ENCODE measurements at regions not wholly inside any gene's neighbourhood (a gene's known extent, or its start where the extent isn't known, plus 50 kb on each side); places are given as distances from the start of the nearest gene placed in this dataset.

GRCh38 chr6:25105070-25105925 is 169.5 kb upstream of the RIPOR2 start:
- Histone ChIP-seq H3K9ac (ENCODE audit: low read depth in 1 of 3, low read length in 3 of 3) (no peak overlapping the region), H3K9me3 (ENCODE audit: control insufficient read depth in 3 of 3, low read length in 3 of 3) (no peaks in the 10 kb centered on the region), H3K4me1 (ENCODE audit: control insufficient read depth in 3 of 3, insufficient read depth in 3 of 3, low read length in 3 of 3) (no peaks in the 10 kb centered on the region), H3K36me3 (ENCODE audit: control insufficient read depth in 3 of 3, insufficient read depth in 3 of 3, low read length in 3 of 3) (peaks cover 2 to 7% (median 7%) of the 10 kb centered on the region in 3 donors), H3K27me3 (ENCODE audit: control insufficient read depth in 3 of 3, insufficient read depth in 3 of 3, low read length in 3 of 3) (no peaks in the 10 kb centered on the region), H3K27ac (ENCODE audit: low read depth, low read length) (peak overlapping the region; percentile 28), H3K4me3 (ENCODE audit: low read length in 3 of 3) (no peak overlapping the region)

GRCh38 chr6:25107218-25107617 is 171.5 kb upstream of the RIPOR2 start:
- no peaks in the 10 kb centered on the region for H3K4me1 ChIP-seq (ENCODE audit: control insufficient read depth in 3 of 3, insufficient read depth in 3 of 3, low read length in 3 of 3)
- H3K9me3 ChIP-seq (ENCODE audit: control insufficient read depth in 3 of 3, low read length in 3 of 3), result no peaks in the 10 kb centered on the region
- no peaks in the 10 kb centered on the region for H3K27me3 ChIP-seq (ENCODE audit: control insufficient read depth in 3 of 3, insufficient read depth in 3 of 3, low read length in 3 of 3)
- H3K27ac ChIP-seq (ENCODE audit: low read depth, low read length), result no peak overlapping the region
- no peak overlapping the region for H3K9ac ChIP-seq (ENCODE audit: low read depth in 1 of 3, low read length in 3 of 3)
- peaks cover 2 to 7% (median 7%) of the 10 kb centered on the region in 3 donors for H3K36me3 ChIP-seq (ENCODE audit: control insufficient read depth in 3 of 3, insufficient read depth in 3 of 3, low read length in 3 of 3)
- H3K4me3 ChIP-seq (ENCODE audit: low read length in 3 of 3), result no peak overlapping the region

- H3K27ac ChIP-seq (ENCODE audit: low read depth, low read length), result no peak overlapping the region
Measured at GRCh38 chr6:25111782-25112181, 167.4 kb upstream of the CARMIL1 start.

GRCh38 chr6:25112322-25112773 is 166.8 kb upstream of the CARMIL1 start:
- H3K4me3 ChIP-seq (ENCODE audit: low read length in 3 of 3), result no peak overlapping the region
- no peaks in the 10 kb centered on the region for H3K9me3 ChIP-seq (ENCODE audit: control insufficient read depth in 3 of 3, low read length in 3 of 3)
- H3K36me3 ChIP-seq (ENCODE audit: control insufficient read depth in 3 of 3, insufficient read depth in 3 of 3, low read length in 3 of 3), result peaks cover 6 to 10% (median 7%) of the 10 kb centered on the region in 3 donors
- H3K27me3 ChIP-seq (ENCODE audit: control insufficient read depth in 3 of 3, insufficient read depth in 3 of 3, low read length in 3 of 3), result no peaks in the 10 kb centered on the region
- H3K27ac ChIP-seq (ENCODE audit: low read depth, low read length), result no peak overlapping the region
- no peaks in the 10 kb centered on the region for H3K4me1 ChIP-seq (ENCODE audit: control insufficient read depth in 3 of 3, insufficient read depth in 3 of 3, low read length in 3 of 3)
- no peak overlapping the region for H3K9ac ChIP-seq (ENCODE audit: low read depth in 1 of 3, low read length in 3 of 3)

More at GRCh38 chr6:25111782-25112181, 167.4 kb upstream of the CARMIL1 start:
- Histone ChIP-seq H3K4me3 (ENCODE audit: low read length in 3 of 3) (no peak overlapping the region), H3K9me3 (ENCODE audit: control insufficient read depth in 3 of 3, low read length in 3 of 3) (no peaks in the 10 kb centered on the region), H3K4me1 (ENCODE audit: control insufficient read depth in 3 of 3, insufficient read depth in 3 of 3, low read length in 3 of 3) (no peaks in the 10 kb centered on the region), H3K36me3 (ENCODE audit: control insufficient read depth in 3 of 3, insufficient read depth in 3 of 3, low read length in 3 of 3) (peaks cover 6 to 13% (median 7%) of the 10 kb centered on the region in 3 donors), H3K27me3 (ENCODE audit: control insufficient read depth in 3 of 3, insufficient read depth in 3 of 3, low read length in 3 of 3) (no peaks in the 10 kb centered on the region), H3K9ac (ENCODE audit: low read depth in 1 of 3, low read length in 3 of 3) (no peak overlapping the region)

GRCh38 chr6:25113436-25113835 is 165.7 kb upstream of the CARMIL1 start:
- Histone ChIP-seq H3K4me3 (ENCODE audit: low read length in 3 of 3) (no peak overlapping the region), H3K27ac (ENCODE audit: low read depth, low read length) (no peak overlapping the region), H3K9ac (ENCODE audit: low read depth in 1 of 3, low read length in 3 of 3) (no peak overlapping the region), H3K9me3 (ENCODE audit: control insufficient read depth in 3 of 3, low read length in 3 of 3) (no peaks in the 10 kb centered on the region), H3K36me3 (ENCODE audit: control insufficient read depth in 3 of 3, insufficient read depth in 3 of 3, low read length in 3 of 3) (peaks cover under 1 to 7% (median 3%) of the 10 kb centered on the region in 3 donors), H3K27me3 (ENCODE audit: control insufficient read depth in 3 of 3, insufficient read depth in 3 of 3, low read length in 3 of 3) (no peaks in the 10 kb centered on the region), H3K4me1 (ENCODE audit: control insufficient read depth in 3 of 3, insufficient read depth in 3 of 3, low read length in 3 of 3) (no peaks in the 10 kb centered on the region)

- Histone ChIP-seq H3K9me3 (ENCODE audit: control insufficient read depth in 3 of 3, low read length in 3 of 3) (no peaks in the 10 kb centered on the region), H3K27ac (ENCODE audit: low read depth, low read length) (no peak overlapping the region), H3K27me3 (ENCODE audit: control insufficient read depth in 3 of 3, insufficient read depth in 3 of 3, low read length in 3 of 3) (no peaks in the 10 kb centered on the region), H3K9ac (ENCODE audit: low read depth in 1 of 3, low read length in 3 of 3) (no peak overlapping the region), H3K36me3 (ENCODE audit: control insufficient read depth in 3 of 3, insufficient read depth in 3 of 3, low read length in 3 of 3) (peaks cover 0 to 4% (median 3%) of the 10 kb centered on the region in 3 donors), H3K4me3 (ENCODE audit: low read length in 3 of 3) (no peak overlapping the region), H3K4me1 (ENCODE audit: control insufficient read depth in 3 of 3, insufficient read depth in 3 of 3, low read length in 3 of 3) (peaks cover 0 to 8% (median 0%) of the 10 kb centered on the region in 3 donors)
Measured at GRCh38 chr6:25118038-25118437, 161.1 kb upstream of the CARMIL1 start.

GRCh38 chr6:25121186-25121585 is 158.0 kb upstream of the CARMIL1 start:
- Histone ChIP-seq H3K36me3 (ENCODE audit: control insufficient read depth in 3 of 3, insufficient read depth in 3 of 3, low read length in 3 of 3) (peaks cover 0 to 2% (median 0%) of the 10 kb centered on the region in 3 donors), H3K27me3 (ENCODE audit: control insufficient read depth in 3 of 3, insufficient read depth in 3 of 3, low read length in 3 of 3) (no peaks in the 10 kb centered on the region), H3K4me1 (ENCODE audit: control insufficient read depth in 3 of 3, insufficient read depth in 3 of 3, low read length in 3 of 3) (peaks cover 0 to 8% (median 4%) of the 10 kb centered on the region in 3 donors), H3K27ac (ENCODE audit: low read depth, low read length) (peak overlapping the region; percentile 58), H3K4me3 (ENCODE audit: low read length in 3 of 3) (no peak overlapping the region), H3K9me3 (ENCODE audit: control insufficient read depth in 3 of 3, low read length in 3 of 3) (no peaks in the 10 kb centered on the region), H3K9ac (ENCODE audit: low read depth in 1 of 3, low read length in 3 of 3) (no peak overlapping the region)

- Histone ChIP-seq H3K36me3 (ENCODE audit: control insufficient read depth in 3 of 3, insufficient read depth in 3 of 3, low read length in 3 of 3) (peaks cover 0 to 2% (median 0%) of the 10 kb centered on the region in 3 donors), H3K27ac (ENCODE audit: low read depth, low read length) (peak overlapping the region; percentile 56), H3K4me1 (ENCODE audit: control insufficient read depth in 3 of 3, insufficient read depth in 3 of 3, low read length in 3 of 3) (peaks cover 0 to 8% (median 4%) of the 10 kb centered on the region in 3 donors), H3K4me3 (ENCODE audit: low read length in 3 of 3) (no peak overlapping the region), H3K9me3 (ENCODE audit: control insufficient read depth in 3 of 3, low read length in 3 of 3) (no peaks in the 10 kb centered on the region), H3K9ac (ENCODE audit: low read depth in 1 of 3, low read length in 3 of 3) (no peak overlapping the region), H3K27me3 (ENCODE audit: control insufficient read depth in 3 of 3, insufficient read depth in 3 of 3, low read length in 3 of 3) (no peaks in the 10 kb centered on the region)
Measured at GRCh38 chr6:25122001-25122400, 157.2 kb upstream of the CARMIL1 start.

- Histone ChIP-seq H3K36me3 (ENCODE audit: control insufficient read depth in 3 of 3, insufficient read depth in 3 of 3, low read length in 3 of 3) (peaks cover 0 to 2% (median 0%) of the 10 kb centered on the region in 3 donors), H3K4me1 (ENCODE audit: control insufficient read depth in 3 of 3, insufficient read depth in 3 of 3, low read length in 3 of 3) (peaks cover 0 to 8% (median 4%) of the 10 kb centered on the region in 3 donors)
Measured at GRCh38 chr6:25122622-25123237, 156.4 kb upstream of the CARMIL1 start.

GRCh38 chr6:25124216-25124715 is 154.9 kb upstream of the CARMIL1 start:
- Histone ChIP-seq H3K9ac (ENCODE audit: low read depth in 1 of 3, low read length in 3 of 3) (no peak overlapping the region), H3K4me1 (ENCODE audit: control insufficient read depth in 3 of 3, insufficient read depth in 3 of 3, low read length in 3 of 3) (peaks cover 0 to 8% (median 4%) of the 10 kb centered on the region in 3 donors), H3K27ac (ENCODE audit: low read depth, low read length) (no peak overlapping the region), H3K4me3 (ENCODE audit: low read length in 3 of 3) (no peak overlapping the region), H3K27me3 (ENCODE audit: control insufficient read depth in 3 of 3, insufficient read depth in 3 of 3, low read length in 3 of 3) (no peaks in the 10 kb centered on the region), H3K9me3 (ENCODE audit: control insufficient read depth in 3 of 3, low read length in 3 of 3) (no peaks in the 10 kb centered on the region), H3K36me3 (ENCODE audit: control insufficient read depth in 3 of 3, insufficient read depth in 3 of 3, low read length in 3 of 3) (peaks cover 0 to 2% (median 0%) of the 10 kb centered on the region in 3 donors)

More at GRCh38 chr6:25122622-25123237, 156.4 kb upstream of the CARMIL1 start:
- Histone ChIP-seq H3K9ac (ENCODE audit: low read depth in 1 of 3, low read length in 3 of 3) (no peak overlapping the region), H3K27ac (ENCODE audit: low read depth, low read length) (peak overlapping the region; percentile 56), H3K27me3 (ENCODE audit: control insufficient read depth in 3 of 3, insufficient read depth in 3 of 3, low read length in 3 of 3) (no peaks in the 10 kb centered on the region), H3K9me3 (ENCODE audit: control insufficient read depth in 3 of 3, low read length in 3 of 3) (no peaks in the 10 kb centered on the region), H3K4me3 (ENCODE audit: low read length in 3 of 3) (no peak overlapping the region)

Data from skeletal muscle tissue (tissue), 3 donors.